T-helper 2 cell treated with Interferon-gamma antibody and Interleukin-4, amounts not matched to agents 100 ng/mL and 5 ng/mL, for 36 hours (primary cell): ENCODE measurements at regions not wholly inside any gene's neighbourhood (a gene's known extent, or its start where the extent isn't known, plus 50 kb on each side); places are given as distances from the start of the nearest gene placed in this dataset.

Experiments
- intact Hi-C: fragments of 100-400 bp; cut with micrococcal nuclease; formaldehyde crosslinking; loops from one replicate; pipeline ENCODE4 v1.15.1; 2023

DNA sequence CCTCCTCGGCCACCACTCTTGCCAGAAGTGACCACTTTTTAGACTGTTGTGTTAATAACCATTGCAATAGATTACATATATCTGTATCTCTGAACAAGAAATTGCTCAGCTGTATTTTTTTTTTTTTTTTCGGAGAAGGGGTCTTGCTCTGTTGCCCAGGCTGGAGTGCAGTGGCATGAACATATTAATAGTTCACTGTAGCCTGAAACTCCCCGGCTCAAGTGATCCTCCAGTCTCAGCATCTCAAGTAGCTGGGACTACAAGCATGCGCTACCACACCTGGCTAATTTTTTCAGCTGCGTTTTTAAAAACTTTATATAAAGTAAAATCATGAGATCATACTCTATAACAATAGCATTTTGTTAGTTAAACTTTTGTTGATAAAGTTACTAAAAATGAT lies 609.0 kb downstream of the ZNF385D start:
- intact Hi-C loops: no loop called here

DNA sequence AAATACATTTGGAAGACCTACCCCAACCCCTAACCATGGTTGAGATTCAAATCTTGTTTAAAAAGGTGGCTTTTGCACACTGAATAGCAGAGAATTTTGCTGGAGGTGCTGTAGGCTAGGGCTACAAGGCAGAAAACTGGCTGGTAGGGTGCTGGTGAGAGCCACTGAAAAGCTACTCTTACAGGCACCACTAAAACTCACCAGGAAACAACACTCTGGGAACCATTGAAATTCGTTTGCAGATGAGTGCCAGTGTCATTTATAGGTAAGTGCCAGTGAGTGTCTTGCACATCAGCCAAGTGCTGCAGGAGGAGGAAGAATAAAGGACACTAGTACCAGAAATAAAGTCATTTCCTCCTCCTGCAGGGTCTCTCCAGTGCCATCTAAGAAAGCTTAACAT lies 610.2 kb downstream of the ZNF385D start:
- intact Hi-C loops: no loop called here

DNA sequence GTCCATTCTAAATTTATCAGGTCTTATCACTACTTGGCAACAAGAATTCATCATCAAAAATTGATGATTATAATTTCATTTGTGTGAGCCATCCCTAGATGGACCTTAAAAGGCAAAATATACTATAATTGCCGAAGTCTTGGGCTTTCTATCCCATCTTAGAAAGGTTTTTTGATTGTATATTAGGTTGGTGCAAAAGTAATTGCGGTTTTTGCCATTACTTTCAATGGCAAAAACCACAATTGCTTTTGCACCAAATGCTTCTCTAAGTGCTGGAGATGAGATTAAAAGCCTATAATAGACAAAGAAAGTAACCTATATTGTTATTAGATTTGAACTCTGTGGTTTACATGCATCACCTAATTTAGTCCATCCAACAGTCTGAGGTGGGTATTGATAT lies 612.9 kb downstream of the ZNF385D start:
- intact Hi-C loops: no loop called here

DNA sequence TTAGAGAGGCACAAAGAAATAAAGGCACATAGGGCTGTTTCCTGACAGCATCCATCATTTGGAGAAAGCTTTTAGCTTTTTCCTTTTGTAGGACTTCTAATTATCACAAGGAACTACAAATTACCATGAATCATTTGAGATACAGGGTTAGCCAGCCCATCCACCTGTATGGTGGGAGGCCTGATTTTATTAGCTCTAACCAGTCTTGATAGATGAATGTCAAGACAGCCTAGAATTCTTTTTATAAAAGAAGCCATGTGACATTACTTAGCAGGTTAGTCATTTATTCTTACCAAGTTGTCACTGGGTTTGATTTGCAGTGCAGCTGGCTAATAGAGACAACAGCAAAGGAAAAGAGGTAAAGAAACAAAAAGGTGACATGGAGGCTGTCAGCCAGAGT lies 618.1 kb downstream of the ZNF385D start:
- intact Hi-C loops: no loop called here

DNA sequence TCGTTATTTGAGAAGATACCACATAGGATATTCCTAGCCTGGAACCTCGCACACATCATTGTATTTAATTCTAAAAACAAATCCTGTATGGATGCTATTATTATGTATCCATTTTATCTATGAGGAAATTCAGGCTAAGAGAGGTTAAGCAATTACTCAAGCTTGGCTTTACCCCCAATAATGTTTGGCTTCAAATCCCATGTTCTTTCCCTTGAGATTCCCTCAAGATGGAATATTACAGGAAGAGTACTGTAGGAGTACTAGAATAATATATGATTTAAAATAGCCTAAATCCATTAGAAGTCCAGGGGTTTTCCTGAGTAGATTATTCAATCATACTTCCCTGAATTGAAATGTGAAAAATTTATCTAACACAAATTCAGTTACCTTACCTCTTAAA lies 630.2 kb downstream of the ZNF385D start:
- intact Hi-C loops: no loop called here

DNA sequence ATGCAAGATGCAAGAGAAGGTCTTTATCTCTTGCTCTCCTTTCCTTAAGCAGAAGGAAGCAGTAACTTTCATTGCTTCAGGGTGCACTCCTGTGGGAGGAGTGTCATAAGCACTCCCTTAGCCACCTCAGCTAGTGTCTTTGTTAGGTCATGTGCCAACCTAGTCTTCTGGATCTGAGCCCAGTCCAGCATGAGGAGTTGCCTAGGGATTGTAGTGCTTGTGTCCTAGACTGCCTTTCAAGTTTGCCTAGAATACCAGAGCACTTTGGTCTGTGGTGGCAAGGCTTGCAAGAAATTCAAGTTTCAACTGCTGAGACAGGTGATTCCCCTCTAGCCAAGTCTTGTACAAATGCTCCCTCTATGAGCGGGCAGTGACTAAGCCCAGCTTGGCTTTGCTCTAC lies 633.6 kb downstream of the ZNF385D start:
- intact Hi-C loops: no loop called here

DNA sequence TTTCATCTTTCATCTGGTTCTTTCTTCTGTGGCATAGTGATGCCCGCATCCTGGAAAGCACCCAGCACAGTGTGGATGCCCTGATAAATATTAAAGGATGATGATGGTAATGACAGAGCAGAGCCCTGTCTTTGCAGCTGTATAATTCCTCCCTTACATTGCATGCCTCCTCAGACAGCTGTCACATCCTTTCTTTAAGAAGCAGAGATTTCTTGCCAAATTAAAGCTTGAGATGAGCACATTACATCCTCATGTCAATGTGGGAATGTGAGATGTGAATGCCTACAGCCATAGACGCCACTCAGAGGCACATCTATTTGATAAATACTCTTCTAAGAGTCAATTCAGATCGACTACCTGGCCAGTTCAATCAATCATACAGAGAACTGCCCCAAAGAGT lies 642.0 kb downstream of the ZNF385D start:
- intact Hi-C loops: no loop called here

DNA sequence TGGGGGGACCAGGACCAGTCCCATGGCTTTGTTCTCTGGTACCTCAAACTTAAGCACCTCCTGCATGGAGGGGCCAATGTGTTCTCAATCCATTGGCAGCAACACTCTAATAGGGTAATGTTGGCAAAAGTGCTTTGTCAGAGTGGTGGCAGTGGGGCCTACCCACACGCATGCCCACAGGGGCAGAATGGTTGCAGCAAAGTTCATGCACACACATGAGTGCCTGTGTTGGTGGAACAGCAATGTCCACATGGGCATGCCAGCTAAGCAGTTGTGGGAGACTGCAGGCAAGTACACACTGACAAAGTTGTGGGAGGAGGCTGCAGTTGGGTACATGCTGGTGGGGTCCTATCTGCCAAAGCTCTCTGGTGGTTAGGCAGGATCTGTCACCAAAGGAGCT lies 645.2 kb downstream of the ZNF385D start:
- intact Hi-C loops: no loop called here

DNA sequence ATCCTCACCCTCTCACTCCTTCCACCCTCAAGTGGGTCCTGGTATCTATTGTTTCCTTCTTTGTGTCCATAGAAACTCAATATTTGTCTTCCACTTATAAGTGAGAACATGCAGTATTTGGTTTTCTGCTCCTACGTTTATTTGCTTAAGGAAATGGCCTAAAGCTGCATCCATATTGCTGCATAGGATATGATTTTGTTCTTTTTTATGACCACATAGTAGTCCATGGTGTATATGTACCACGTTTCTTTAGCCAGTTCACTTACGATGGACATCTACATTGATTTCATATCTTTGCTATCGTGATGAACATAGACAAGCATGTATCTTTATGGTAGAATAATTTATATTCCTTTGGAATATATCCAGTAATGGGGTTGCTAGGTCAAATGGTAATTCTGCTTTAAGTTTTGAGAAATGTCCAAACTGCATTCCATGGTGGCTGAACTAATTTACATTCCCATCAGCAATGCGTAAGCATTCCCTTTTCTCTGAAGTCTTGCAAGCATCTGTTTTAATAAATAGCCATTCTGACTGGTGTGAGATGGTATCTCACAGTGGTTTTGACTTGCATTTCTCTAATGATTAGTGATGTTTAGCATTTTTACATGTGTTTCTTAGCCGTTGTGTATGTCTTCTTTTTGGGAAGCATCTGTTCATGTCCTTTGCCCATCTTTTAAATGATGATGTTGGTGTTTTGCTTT lies 650.2 kb downstream of the ZNF385D start:
- intact Hi-C loops: no loop called here

DNA sequence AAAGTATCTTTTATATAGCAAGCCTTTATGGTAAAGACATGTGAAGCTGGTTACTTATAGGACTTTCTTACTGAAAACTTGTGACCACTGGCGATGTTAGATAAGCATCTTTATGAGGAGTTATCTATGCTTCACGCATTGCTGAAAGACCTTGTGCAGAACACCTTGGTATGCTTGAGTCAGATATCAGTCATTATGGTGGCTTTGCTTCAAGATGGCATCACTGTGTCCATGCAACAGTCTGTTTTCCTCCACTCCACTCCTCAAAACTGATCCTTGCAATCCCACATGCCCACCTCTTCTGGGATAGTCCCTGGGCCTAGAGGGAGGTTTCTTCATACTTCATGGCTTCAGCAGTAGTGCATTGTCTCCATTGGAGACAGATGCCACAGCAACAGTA lies 656.3 kb downstream of the ZNF385D start:
- intact Hi-C loops: no loop called here

DNA sequence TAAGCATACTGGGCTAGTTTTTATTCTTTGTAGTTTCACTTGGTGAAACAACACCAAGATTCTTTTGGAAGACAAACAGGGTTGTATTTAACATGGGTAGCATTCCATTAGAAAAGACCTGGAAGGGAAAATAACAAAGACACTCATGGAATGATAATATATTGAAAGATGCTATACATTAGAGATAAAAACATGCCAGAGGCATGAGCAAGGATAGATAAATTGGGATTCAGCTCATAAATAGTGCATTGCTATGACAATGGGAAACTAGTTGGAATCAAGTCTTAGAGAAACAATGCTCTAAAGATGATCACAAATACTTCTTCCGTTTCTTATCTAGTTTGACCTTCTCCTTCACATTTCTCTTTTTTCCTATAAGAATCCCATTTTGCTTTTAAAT lies 677.4 kb downstream of the ZNF385D start:
- intact Hi-C loops: no loop called here

DNA sequence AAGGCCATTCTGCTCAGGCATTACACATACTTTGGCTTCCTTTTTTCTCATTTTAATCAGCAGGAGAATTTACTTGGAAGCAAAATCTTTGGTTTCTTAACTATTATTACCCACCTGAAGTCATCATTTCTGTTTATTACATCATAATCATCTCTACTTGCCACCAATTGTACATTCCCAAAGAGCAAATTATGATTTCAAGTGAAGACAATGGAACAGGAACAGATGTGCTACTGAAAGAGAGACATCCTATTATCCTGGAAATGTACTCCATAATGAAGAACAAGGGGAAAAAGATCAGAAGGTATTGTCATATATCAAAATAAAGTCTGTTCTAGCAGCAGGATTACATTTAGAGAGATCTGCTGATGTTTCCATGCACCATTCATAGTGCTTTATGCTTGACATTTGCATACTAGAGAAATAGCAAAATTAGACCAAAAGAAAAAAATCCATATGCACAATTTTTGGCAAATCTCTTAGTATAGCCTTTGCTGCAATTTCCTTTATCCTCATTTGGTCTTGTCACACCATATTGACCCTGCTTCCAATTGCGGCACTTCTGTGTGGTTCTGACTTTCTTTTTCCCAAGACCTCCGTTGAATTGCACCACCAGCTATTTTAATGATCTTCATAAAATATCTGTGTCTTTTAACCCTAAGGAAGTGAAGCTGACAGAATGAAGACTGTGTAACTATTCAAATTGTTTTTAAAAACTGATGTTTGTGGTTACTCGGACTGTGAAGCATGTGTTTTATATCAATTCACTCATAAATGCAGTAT lies 683.8 kb downstream of the ZNF385D start:
- intact Hi-C loops: no loop called here

DNA sequence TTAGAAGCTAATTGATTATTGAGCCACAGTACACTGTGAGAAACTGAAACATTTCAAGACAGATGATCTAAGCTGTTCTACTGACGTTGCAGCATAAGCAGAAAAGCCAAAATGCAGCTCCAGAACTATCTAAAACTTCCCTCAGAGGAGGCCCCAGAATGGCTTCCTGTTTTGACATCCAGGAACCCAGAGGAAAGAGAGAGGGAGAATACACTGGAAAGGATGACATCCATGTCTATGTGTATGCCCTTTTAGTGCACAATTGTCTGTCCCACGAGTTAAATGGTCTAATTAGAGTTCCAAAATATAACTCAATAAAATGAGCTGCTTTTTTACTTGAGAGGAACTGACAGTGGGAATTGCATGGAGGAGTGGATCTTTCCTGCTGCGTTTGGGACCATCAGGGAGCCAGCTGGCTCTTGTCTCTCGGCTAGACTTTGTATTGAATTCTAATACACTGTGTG lies 688.1 kb downstream of the ZNF385D start:
- intact Hi-C loops: no loop called here

DNA sequence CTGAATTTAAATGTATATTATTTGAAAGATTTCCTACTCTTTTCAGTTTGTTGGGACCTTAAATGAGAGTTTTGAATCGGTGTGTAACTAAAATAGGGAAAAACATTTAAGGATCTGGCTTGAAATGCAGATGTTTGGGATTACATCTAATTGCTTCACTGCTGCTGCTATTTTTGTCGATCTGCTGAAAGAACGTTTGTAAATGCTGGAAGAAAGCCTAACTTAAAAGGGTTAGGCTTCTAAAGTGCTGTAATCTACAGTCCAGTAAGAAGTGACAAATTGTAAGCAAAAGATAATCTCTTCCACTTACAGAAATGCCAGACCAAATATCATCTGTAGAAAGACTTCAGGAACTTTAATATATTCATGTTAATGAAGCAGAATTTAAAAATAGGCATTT lies 691.6 kb downstream of the ZNF385D start:
- intact Hi-C loops: no loop called here

DNA sequence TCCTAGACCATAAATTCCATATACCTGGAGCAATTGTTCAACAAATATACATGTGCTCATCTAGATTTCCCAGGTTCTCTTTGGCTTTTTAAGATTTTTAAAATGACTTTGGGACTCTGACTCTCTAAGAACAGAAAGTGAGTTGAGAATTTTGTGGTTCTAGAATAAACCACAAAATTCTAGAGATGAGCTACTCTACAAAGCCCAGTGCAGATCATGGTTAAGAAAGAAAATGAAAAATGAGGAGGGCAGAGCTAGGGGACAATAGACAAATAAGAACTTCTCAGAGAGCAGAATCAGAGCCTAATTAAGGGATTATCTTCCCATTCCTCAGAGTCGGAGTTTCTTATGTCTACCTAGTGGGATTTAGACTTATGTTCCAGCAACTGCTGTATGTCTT lies 694.7 kb downstream of the ZNF385D start:
- intact Hi-C loops: no loop called here

DNA sequence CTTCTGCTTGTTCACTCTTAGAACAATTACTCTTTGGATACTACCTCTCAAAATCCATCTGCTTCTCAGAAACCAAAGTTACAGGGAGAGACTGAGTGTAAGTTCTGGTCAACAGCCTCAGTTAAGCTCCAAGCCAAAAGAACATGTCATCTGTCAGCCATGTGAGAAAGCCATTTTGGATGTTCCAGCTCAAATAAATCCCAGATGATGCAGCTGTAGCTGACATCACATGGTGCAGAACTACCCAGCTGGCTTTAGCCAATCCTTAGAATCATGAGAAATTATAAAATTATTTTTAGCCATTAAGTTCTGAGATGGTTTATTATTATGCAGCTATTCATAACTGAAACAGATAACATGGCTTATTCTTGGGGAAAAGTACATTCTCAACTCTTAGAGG lies 696.0 kb downstream of the ZNF385D start:
- intact Hi-C loops: no loop called here

DNA sequence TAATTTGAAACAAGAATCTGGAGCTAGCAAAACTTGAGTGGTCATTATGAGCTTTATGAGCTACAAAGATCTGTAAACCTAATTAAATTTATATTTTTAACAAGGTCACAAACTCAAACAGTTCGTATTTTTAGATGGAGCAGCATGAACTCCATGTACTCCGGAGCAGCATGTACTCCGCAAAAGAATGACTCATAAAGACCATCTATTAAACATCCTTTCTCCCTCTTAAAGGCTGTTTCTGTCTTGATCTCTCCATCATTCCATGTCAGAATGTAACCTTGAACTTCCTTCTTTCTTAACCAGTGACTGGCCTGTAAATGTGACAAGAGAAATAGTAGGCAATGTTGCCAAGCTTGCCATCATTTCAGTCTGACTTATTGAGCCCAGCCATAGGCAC lies 696.9 kb downstream of the ZNF385D start:
- intact Hi-C loops: no loop called here

DNA sequence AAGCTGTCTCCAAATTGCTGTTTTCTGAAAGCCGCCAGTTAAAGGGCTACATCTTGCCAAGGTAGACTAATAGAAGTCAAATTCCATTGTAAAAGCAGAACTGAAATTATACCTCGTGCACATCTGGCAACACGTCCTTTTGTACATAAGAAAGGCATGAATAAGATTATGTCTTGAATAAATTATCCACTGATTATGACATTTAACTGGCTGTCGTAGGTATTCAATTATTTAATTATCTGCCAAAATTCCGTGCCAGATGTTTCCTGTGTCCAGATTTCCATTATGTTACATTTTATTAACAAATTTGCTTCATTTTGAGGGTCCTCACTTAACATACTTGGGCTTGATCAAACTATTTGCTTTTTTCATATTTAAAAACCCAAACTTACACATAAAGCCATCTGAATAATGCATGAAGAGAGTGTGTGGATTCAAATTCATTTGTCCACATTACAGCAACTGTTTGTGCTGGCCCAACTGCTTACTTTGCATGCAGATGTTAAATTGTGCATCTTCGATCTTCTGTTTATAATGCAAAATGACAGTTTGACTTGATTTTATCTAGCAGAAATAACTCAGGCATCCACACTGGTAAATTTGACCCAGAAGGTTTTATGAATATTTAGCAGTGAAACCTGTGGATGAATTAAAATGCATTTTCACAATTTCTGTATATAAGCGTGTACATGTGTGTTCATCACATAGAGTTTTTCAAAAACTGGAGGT lies 701.5 kb downstream of the ZNF385D start:
- intact Hi-C loops: no loop called here

DNA sequence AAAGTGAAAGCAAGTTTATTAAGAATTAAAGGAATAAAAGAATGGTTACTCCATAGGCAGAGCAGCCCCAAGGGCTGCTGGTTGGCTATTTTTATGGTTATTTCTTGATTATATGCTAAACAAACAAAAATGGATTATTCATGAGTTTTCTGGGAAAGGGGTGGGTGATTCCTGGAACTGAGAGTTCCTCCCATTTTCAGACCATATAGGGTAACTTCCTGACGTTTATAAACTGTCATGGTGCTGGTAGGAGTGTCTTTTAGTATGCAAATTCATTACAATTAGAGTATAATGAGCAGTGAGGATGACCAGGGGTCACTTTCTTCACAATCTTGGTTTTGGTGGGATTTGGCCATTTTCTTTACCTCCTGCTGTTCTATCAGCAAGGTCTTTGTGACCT lies 707.9 kb downstream of the ZNF385D start:
- intact Hi-C loops: no loop called here

DNA sequence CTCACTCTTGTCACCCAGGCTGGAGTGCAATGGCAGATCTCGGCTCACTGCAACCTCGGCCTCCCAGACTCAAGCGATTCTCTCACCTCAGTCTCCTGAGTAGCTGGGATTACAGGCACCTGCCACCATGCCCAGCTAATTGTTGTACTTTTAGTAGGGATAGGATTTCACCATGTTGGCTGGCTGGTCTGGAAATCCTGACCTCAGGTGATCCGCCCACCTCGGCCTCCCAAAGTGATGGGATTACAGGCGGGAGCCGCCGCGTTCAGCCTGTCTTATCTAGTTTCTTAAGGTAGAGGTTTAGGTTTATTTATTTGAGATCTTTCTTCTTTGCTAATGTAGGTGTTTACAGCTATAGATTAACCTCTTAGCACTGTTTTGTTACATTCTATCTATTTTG lies 708.8 kb downstream of the ZNF385D start:
- intact Hi-C loops: no loop called here

DNA sequence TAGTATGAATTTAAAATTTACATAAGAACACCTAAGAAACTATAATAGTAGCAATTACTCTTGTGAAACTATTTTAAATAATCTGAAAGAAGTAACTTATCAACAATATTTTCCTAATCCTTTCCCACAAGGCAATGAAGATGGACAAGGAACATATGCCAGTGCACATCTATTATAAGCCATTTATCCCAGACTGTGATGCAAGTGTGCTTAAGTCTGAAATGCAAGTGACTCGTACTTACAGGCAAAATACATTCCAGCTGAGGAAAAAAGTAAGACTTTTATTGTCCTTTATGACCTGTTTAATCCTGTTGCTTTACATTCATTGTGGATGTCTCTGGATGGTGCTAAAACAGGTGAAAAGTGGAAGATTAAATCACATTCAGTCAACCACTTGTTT lies 709.4 kb downstream of the ZNF385D start:
- intact Hi-C loops: no loop called here

DNA sequence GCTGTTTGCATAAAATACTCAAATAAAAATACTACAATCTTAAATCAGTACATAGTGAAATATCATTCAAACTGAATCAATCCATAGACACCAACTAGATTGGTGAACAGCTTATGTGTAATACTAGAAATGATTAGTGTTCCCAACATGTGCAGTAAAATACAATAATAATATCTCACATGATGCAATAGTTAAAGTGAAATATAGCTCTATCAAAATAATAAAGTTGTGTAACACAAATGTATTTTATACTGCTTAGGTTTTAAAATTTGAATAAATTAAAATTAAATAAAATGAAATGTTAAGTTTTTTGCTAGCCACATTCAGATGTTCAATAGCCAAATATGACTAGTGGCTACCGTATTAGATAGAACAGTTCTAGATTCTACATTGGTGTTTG lies 714.1 kb downstream of the ZNF385D start:
- intact Hi-C loops: no loop called here
